GM12891 (cell line): ENCODE measurements at regions not wholly inside any gene's neighbourhood (a gene's known extent, or its start where the extent isn't known, plus 50 kb on each side); places are given as distances from the start of the nearest gene placed in this dataset.

Source experiments
- PAX5 ChIP-seq: IDR thresholded peaks from 2 replicates; pipeline ENCODE4 v1.6.1; 2011; ENCODE audit warnings: low read length, moderate library complexity, mild to moderate bottlenecking; ENCODE audit not compliant: insufficient read depth, severe bottlenecking
- POLR2A ChIP-seq: IDR thresholded peaks from 2 replicates; pipeline ENCODE4 v1.6.1; 2011; ENCODE audit warnings: low read depth, low read length, control low read depth
- POLR2AphosphoS5 ChIP-seq: IDR thresholded peaks from 2 replicates; pipeline ENCODE4 v1.6.1; 2011; ENCODE audit warnings: low read depth, low read length, control low read depth
- POU2F2 ChIP-seq: IDR thresholded peaks from 2 replicates; pipeline ENCODE4 v1.6.1; 2011; ENCODE audit warnings: low read depth, mild to moderate bottlenecking, control low read depth, low read length, moderate library complexity
- SPI1 ChIP-seq: IDR thresholded peaks from 2 replicates; pipeline ENCODE4 v1.6.1; 2011; ENCODE audit warnings: low read depth, low read length, control low read depth
- TAF1 ChIP-seq: IDR thresholded peaks from 2 replicates; pipeline ENCODE4 v1.6.1; 2011; ENCODE audit warnings: low read depth, low read length, control low read depth

DNA sequence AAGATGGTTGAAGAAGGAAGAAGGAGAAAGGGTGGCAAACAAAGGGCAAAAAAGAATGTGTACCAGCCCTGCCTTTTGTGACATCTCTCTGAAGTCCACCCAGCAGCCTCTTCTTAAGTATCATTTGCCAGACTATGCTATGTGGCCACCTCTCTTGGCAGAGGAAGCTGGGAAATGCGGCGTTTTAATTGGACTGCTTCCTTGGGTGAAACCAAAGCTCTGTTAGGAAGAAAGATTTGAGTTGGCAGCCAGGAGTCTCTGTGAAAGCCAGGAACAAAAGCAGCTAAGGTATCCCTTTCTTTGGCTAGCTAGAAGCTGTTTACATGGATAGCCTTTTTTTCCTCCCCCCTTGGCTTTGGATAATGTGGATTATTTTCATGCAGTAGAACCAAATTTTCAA is 67.5 kb upstream of the GTSF1L start:
- TF ChIP-seq POLR2A (no peak), POLR2AphosphoS5 (no peak), PAX5 (no peak), TAF1 (no peak), SPI1 (no peak), POU2F2 (no peak)
